GM18907 (cell line): ENCODE measurements at regions not wholly inside any gene's neighbourhood (a gene's known extent, or its start where the extent isn't known, plus 50 kb on each side); places are given as distances from the start of the nearest gene placed in this dataset.

ENCODE experiments used
- ATAC-seq: cut with Tn5 transposase; IDR thresholded peaks from one replicate; pipeline ENCODE4 v1.9.1; 2021; ENCODE audit warnings: mild to moderate bottlenecking, moderate library complexity; ENCODE audit not compliant: unreplicated experiment

DNA sequence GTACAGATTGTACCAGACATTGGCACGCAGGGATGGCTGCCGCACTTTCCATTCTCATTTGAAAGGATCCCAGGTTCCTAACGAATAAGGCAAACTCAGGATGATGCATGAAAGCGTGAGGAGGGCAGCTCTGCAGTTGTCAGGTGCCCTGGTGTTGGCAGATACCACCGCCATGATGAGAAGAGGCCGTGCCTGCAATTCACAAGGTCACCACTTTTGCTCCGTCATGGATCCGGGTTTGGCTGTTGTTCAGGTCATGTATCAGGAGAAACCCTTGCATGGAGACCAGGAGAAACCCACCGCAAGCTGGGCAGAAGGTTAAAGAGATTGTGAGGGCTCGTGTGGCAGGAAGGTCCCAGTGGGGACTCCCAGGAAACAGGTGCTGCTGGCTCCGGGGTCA is 233.2 kb downstream of the KLF6 start:
- ATAC-seq: no peak

DNA sequence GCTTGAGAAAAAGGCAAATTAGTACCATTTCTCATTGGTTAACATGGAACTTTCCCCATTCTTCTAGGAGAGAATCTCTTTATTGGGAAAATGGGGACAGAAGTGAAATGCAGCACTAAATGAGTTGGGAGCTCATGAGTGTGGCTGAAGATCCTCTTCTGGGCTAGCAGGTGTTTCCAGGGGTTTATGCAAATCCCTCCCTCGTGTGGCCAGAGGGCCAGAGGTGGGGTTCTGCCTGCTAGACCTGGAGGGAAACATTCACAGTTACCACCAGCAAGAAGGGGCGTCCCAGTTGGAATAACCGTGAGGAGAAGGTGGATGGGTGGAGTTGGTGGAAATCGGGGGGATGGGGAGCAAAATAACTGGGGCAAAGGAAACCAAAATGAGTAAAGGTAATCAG is 235.9 kb downstream of the KLF6 start:
- no peak for ATAC-seq

DNA sequence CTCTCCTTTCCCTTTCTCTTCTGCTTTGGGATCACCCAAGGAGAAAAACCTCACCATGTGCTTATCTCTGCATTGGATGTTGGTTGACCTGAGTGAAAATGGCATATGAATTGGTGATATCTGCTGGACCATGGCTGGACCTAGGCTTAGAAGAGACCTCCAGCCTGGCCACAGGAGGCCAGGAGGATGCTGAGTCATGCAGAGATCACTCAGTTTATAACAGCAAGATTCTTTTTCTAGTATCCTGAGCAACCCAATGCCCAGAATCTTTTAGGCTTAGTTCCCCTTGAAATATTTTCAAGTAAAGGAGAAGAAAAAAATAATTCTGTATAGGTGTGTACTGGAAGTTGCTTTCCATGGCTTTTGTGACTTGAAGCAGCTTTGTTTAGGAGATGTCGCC is 236.3 kb downstream of the KLF6 start:
- no peak for ATAC-seq

DNA sequence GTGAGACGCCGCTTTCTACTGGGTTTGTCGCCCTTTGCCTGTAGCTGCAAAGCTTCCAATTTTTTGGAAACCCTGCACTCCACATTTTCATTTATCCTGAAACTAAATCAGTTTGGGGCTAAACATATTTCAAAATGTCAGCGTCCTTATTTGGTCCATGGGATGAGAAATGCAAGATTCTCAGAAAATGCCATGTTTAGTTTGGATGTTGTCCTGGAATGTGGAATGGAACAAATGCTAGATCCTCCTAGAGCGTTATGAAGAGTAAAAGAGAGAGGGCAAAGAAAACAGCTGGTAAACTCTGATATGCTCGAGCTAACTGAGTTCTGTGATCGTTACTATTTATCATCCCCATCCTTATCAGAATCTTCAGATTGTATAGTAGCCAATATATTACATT is 236.9 kb downstream of the KLF6 start:
- ATAC-seq: no peak

DNA sequence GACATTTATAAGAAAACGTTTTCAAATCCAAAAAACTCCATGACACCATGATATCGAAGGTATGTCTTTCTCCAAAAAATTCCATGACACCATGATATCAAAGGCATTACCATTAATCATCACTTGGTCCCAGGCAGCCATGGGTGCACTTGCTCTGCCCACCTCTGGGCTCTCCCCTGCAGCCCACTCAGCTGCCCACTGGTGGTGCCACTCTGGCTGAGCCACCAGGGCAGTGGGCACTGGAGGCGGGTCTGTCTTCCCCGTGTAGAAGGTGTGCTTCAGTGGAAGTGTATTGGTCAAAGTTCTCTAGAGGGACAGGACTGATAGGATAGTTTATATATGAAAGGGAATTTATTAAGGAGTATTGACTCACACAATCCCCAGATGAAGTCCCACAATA is 240.4 kb downstream of the KLF6 start:
- ATAC-seq: no peak

DNA sequence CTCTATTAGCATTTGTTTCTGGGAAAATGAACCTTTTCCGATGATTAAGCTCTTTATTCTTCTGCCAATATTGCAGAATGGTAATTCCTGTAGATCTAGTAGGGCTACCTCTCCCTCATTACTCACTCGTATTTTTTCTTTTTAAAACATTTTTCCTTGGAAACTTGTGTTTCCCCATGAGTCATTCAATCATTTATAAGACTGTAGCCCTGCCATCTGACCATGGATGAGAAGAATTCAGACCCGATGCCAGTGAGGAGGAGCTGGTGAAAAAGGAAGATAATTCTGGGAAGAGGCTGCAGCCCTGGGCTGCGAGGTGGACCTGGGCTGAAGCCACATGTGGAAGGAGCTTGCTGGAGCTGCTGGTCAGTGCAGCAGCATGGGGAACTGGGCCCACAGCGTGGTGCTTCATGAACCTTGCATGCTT is 242.8 kb downstream of the KLF6 start:
- ATAC-seq: no peak

DNA sequence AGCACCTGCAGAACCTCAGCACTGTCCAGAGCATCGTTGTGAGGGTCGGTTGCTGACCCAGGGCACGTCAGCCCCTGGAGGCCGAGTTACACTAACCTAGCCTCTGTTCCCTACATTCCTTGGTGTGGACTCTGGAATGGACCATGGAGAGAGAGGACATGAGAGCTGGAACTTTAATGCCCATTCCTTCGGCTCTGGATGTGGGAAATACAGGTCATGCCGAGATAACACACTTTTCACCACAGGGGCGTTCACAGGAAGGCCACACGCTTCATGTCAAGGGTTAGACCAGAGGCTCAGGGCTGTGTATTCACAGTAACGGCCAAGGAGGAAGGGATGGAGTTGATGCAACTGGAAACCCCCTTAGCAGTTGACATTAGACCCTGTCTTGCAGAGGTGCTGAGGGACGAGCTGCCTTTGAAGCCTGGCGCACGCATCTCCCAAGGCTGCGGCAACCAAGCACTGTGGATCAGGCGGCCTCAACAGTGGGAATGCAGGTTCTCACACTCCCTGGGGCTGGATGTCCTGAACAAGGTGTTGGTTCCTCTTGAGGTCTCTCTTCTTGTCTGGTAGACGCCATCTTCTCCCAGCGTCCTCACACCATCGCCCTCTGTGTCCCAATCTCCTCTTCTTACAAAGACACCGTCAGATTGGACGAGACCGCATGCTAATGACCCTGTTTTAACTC is 245.2 kb downstream of the KLF6 start:
- ATAC-seq: no peak

DNA sequence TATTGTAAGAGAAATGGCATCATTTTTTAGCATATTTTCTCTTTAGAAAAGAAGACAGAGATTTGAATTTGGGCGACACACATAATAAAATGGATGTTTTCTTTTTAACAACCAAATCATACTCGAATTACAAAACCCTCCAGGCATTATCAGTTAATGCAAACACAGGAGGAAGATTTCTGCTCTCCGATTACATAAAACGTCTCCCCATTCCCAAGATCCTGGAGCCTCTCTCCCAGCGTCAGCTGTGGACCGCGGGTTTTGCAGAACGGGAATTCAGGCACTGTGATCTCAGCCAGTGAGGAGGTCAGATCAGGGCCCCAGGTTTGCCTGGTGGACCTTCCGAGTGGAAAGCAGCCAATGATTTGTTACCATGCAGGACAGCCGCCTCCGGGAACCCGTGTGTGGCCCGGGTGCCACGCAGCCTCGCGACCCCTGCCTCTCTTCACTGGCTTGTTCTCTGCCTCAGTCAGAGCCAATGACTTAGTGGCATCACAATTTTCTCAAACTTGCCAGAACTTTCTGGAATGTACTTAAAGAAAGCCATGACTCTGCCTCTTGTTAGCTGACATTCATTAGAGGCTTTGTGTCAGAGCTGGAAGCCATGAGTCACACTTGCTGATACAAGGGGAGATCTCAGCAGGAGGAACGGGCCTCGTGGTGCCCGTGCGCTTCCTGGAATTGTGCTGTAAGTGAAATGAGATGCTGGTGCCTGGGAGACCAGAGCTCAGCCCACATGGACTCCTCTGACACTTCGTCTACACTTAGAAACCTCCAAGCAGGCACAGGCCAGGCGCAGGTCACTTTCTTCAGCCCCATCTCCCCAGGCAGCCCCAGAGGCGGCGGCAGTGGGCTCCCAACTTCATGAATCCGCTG is 246.1 kb downstream of the KLF6 start:
- no peak for ATAC-seq

DNA sequence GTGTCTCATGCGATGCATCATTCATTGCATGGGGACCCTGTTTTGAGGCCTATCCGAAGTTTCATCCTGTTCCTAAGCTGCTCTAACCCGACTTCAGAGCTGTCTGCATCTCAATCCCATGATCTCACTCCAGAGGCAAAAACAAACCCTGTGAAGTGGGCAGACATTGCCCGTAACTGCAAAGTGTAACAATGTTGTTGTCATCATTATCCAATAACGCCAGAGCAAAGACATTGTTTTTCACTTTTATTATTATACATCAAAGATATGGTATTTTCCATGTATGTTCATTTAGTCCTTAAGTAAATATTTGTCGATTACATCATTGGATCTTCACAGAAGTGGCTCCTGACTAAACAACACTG is 246.7 kb downstream of the KLF6 start:
- no peak for ATAC-seq

DNA sequence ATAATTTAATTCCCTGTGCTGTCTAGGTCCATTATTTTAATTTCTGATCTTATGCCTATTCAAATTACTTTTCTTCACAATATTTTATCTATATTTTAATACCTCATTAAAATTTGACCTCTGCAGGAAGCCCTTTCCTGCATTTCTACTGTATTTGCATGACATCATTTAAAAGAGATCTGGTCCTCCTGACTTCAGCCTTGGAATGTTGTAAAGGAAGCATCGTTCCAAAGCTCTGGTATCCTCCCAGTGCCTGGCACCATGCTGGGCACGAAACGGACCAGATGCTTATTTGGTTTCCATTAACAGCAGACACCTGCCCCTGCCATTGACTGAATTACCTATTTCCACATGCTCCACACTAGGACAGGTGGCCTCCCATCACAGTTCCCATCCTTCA is 247.5 kb downstream of the KLF6 start:
- ATAC-seq: no peak

DNA sequence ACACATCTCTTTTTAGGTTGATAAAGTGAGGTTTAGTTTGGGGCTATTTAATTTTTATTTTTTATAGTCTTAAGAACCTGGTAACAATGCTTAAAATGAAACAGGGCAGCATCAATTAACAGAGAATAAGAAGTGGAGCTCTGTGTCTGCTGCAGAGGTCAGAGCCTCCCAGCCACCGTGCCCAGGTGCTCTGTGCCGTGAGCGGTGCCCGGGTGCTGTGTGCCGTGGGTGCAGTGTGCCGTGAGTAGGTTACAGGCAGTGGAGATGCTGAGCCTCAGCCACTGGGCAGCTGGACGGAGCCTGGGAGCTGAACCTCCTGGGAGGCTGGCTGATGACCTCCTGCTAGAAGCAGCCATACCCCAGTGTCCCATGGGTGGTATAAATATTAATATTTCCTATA is 250.0 kb downstream of the KLF6 start:
- no peak for ATAC-seq

DNA sequence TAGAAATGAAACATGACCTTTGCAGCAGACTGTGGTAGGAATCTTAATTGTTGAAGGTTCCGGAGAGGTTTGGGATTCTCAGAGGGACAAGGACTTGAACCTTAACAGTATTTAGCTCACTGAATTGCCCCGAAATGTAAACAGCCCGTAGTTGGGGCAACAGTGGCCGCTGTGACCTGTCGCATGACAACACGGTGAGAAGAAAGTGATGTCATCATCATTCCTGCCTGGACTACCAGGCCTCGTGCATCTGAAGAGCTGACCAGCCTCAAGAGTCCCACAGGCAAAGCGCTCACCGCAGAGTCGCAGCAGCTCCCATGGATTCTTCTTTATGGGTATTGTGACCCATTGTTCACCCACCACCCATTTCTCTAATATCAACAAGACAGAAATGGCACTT is 250.6 kb downstream of the KLF6 start:
- ATAC-seq: no peak

DNA sequence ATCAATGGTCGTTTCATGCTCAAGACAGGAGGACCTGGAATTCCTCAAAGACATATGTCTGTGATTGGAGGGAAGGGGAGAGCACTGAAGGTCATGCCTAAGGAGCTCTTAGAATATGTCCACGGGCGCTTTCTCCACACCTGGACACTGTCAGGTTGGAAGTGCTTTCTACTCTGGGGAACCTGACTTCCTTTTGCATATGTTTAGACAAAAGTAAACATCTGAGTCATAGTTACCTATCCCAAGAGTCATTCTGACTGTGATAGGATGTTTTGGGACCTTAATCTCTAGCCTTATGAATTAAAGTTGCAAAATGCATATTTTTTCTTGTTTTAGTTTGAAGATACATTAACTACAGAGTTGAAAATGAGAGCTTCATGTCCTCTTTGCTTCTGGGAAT is 251.7 kb downstream of the KLF6 start:
- ATAC-seq: no peak

DNA sequence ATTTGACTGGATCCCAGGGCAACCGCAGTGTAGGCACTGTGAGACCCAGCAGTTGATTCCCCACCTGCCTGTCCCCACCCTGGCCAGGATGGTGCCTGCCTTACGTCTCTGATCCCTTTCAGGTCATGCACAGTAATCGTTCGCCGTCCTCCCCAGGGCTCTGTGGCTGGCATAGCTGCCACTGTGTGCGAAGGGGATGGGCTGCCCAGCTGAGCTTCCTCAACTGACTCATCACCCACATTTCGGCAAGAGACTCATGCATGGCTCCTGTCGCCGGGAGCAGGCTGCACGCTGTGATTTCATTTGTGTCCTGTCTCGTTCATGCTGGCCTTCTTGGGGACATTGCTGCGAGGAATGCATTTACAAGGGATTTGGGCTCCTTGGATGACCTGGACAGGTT is 252.4 kb downstream of the KLF6 start:
- no peak for ATAC-seq

DNA sequence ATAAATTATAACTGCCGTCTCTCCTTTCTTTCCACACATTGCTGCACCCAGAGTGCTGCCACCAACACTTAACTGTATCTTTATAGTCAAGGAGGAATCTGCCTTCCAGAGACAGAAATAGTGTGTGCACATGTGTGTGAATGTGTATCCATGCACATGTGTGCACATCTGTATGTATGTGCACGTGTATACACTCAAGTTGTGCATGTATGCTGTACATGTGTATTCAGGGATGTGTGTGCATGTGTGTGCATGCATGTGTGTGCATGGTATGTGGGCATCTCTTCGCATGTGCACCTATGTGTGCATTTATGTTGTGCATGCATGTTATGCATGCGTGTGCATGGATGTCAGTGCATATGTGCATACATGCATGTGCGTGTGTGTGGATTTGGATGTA is 253.3 kb downstream of the KLF6 start:
- no peak for ATAC-seq

DNA sequence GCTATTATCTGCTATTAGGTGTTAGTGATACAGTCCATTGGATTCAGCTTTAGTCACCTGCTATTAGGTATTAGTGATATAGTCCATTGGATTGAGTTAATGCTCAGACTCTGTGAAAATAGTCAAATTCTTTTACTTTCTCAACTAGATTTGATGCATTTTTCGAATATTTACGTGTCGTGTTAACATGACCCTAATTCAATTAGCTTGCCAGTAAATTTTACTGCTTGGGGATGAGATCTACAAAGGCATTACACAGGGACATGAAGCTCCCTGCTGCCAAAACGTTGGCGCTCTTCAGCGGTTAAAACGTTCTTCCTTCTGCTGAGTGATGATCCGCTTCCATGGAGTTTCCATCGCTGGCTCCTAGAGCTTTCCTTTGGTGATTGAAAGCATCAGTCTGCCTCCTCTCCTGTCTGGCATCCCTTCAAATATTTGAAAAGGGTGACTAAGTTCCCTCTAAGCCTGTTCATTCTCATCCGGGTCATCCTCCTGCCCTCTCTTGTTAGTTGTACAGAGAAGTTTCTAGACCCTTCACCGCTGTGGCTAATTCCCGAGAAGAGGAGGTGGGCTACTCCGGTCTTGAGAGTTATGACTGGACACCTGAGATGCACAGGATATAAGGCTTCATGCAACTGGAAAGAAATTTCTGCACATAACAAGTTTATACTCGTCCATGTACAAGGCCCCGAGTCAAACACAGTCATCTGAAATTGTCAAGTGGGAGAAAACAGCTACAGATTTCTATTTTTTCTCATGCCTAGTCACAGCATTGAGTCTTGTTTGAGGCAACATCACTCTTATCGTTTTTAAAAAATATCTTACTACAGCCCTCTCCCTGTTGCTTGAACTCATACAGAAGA is 254.0 kb downstream of the KLF6 start:
- ATAC-seq: no peak

DNA sequence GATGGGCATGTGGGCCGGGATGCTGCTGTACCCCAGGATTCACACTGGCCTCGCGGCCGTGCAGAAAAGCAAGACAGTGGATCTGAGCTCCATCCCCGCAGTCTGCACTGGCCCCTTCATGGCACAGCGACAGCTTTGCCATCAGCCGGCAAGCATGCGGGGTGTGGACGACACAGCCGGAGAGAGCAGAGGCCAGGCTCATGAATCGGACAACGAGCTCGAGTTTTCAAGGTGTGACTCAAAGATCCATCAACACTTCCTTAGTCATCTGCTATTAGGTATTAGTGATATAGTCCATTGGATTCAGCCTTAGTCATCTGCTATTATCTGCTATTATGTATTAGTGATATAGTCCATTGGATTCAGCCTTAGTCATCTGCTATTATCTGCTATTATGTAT is 254.7 kb downstream of the KLF6 start:
- no peak for ATAC-seq

DNA sequence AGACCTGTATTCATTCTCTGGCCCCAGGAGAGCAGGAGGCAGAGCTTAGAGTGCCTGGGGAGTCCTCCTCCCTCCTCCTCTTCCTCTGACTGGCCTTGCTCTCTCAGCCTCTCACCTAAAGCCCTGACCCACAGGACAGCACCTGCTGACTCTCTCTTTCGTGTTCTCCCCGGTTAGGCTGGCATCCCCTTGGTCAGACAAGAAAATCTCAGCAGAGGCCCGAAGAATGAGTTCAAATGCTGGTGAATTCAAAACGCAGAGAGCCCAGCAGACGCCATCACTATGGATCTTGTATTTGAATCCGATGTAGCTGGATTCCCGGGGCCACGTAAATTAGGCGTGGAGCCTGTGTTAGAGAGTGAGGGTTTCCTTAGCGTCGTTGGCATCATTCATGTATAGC is 255.3 kb downstream of the KLF6 start:
- ATAC-seq: no peak

DNA sequence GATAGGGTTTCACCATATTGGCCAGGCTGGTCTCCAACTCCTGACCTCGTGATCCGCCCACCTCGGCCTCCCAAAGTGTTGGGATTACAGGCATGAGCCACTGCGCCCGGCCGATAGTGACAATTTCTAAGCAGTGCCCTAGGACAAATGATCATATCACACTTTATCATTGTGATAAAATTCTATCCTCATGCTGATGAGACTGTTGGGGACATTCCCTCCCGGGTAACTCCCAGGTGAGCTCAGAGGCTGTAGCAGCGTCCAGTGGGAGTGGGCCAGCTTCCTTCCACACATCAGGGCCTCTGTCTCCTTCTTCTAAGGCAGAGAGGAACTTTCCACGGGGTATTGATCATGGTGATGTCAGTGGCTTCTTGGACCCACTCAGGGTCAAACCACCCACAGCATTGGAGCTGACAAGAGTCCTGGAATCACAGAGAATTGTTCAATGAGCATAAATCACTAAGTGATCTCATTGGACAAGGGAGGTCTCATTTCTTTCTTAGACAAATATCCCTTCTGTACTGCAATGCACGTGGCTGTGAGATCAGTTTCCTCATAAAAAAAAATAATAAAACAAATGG is 256.1 kb downstream of the KLF6 start:
- ATAC-seq: no peak

DNA sequence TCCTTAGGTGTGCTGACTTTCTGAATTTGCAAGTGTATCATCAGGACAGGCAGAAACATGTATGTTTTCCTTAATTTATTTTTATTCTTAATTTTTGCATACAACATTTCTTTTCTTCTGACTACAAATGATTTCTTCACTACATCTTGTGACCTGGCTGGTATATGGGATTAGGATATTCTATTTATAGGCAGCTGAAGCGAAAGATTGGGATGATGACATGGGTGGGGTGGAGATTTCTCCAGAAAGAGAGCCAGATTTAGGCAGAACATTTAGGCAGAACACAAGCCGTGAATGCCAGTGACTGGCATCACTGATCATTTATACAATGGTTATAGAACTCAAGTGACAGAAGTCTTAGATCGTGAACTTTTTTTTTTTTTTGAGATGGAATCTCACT is 256.7 kb downstream of the KLF6 start:
- ATAC-seq: no peak

DNA sequence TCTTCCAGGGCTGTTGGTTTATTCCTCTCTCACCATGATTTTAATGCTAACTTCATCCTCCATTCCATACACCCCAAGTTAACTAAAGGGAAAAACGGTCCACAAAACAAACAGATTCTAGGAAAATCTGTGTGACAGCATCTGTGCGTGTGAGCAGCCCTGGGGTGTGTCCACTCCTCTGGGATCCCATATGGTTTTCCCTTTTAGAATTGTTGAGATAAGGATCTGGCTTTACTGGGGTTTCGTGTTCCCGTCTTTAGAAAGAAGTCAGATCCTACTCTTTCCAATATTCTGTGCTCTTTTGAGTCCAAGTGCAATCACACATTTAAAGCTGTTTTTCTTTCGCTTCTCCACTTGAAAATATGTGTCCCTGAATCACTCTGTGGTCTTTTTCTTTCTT is 257.1 kb downstream of the KLF6 start:
- ATAC-seq: no peak
